ENCODE measurements at regions not wholly inside any gene's neighbourhood (a gene's known extent, or its start where the extent isn't known, plus 50 kb on each side); places are given as distances from the start of the nearest gene placed in this dataset.
A peak's percentile ranks its signal among the peaks of the same experiment; 100 is the strongest.

DNA sequence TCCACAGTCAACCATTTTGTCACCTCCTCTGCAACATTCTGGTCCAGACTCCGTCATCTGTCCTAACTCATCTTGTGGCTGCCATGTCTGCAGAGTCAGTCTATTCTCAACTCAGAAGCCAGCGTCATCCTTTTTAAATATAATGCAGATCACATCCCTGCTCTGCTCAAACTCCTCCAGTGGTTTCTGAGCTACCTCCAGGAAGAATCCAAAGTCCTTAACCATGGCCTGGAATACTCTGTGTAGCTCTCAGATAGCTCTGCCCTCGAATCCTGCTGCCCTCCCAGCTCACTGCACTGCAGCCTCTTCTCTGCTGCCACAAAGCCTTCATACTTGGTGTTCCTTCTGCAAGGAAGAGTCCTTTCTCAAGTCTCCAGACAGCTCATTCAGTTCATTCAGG, 190.8 kb downstream of the FOXO1 start:
- DNase-seq, result no peak

DNA sequence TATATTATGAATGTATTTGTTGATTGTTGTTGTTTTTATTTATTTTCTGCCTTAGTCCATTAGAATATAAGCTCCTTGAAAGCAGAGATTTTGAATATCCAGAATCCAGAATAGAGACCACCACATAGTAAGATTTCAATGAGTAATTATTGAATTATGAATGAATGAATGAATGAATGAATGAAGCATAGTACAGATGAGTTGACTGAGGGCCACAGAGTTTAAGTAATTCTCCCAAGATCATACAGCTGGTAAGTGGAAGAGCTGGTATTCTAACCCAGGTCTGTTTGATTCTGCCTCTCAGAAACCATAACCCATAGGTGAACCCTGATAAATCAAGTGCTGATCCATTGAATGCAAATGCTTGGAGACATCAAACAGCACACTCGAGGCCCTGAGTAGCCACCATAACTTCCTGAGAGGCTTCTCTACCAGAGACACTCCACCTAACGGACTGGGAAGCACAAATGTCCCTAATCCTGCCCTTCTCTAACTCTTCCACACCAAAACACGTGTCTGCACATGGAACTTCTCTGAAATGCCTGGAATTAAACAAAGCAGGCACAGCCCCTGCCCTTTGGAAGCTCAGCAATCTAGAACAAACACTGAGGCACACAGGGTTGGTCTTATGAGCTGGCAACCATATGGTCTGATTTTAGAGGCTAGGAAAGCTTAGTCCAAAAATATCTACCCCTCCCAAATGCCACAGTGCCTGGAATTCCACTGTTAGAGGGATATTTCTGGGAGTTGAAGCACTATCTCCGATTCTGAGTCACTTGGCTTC, 190.1 kb downstream of the FOXO1 start:
- no peak for DNase-seq

DNA sequence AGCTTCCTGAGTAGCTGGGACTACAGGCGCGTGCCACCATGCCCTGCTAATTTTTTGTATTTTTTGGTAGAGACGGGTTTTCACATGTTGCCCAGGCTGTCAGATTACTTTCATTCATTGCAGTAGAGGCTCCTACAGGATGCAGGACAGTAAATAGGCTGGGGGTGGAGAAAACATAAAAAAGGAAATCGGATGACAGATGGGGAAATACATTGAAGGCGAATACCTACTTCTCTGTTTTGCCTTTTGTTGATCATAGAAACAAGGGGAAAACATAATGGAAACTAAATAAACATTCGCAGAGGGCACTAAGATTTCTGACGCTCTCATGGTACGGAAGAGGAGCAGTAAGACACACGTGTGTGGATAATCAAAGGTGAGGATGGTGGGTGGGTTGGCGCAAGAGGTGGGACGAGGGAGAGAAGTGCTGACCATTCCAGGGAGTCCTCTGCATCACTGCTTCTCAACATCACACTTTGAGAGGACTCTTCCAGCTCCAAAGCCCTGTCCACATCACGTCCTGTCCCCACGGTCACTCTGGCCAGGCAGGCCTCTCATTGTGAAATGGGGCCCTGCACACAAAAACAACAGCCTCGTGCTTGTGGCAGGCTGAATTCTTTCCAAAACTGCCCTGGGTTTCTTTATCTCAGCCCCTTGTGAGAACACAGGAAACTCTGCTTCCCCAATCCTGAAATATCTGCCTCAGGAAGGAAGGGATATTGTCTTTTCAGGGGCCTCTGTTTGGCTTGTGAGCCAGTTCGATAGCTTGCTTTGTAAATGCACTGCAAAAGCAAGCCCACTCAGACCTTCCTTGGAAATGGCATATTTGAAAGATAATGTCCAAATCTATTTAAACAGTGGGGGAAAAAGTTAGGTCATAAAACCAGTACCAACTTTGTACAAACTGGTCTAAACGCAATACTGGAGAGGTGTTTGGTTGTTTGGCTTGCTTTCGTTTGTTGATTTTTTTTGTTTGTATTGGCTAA, 188.5 kb downstream of the FOXO1 start:
- no peak for DNase-seq

DNA sequence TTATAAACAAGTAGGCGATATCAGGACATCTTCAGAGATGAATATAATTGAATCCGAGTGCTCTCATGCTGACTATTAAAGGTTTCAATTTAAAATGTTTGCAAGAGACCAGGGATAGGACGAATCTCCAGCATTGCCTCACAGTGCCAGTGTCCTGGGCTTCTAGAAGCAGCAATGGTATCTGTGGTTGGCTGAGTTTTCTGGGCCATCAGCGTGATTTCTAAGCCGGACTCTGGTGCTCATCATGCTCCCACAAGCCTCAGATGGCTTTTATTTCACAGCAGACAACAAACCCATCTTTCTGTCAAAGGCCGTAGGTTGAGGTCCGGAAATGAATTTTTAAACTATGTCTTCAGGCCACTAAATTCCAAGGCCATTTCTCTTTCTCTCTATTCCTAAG, 187.7 kb downstream of the FOXO1 start:
- DNase-seq, result no peak

DNA sequence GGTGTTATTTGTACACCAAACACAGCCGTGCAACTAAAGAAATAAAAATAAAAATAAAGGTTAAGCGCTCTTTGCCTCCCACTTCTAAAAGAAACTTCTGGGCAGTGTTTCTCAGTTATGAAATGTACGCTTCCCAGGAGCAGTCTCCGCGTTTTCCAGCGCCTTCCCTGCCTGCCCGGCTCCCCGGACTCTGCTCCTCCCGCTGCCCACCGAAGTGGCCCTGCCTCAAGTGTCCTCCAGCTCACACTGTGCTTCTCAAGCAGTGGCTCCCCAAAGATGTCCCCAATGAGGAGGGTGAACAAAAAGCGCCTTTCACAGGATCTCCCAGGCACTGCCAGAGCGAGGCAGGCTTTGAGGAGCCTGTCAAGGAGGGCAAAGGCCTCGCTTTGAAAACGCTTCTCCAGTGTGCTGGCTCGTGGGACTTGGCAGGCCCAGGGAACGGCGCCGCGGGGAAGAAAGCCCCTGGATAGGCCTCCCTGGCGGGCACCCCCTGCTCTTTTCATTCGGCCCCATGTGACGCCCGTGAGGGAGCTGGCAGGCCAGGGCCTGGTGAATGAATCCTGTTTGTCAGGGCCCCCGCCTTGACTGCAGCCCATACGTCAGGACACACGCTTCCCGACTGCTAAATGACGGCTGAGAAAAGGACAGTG, 187.1 kb downstream of the FOXO1 start:
- DNase-seq, result no peak

DNA sequence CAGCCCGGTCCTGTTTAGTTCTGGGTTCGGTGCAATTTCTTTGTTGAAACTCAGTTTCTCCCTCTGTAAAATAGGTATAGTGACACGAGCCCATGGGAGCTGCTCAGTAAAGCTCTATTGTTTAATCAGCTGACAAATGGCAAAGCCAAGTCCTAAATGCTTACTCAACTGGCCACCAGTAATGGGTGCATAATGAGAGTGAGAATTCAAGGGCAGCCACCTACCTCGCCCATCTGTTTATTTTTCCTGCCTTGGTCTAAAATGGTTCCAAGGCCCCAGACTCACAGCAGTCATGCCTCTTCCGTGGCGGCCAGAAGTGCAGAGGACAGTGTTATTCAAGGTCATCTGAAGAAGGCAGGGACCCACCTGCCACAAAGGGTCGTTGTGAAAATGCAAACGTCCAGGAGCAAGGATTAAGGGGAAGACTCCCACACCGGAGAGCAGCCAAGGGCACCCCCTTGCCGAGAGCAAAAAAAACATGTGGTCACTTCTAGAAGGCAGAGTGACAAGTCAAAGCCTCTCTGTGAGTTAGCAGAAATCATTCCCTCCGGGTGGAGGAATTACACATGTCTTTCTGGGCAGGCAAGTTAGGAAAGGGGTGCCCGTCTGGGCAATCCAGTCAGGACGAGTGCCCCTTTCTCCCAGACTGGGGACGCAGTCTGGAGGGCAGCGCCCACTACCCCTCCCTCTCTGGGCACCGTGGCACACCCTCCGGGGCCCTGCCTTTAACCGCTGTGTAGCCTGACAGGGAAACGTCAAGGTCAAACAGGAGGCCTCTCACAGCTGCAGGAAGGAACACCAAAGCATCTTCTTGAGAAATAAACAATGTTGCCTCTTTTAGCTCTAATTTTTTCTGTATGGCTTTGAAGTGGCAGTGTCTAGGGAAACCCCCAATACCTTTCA, 186.2 kb downstream of the FOXO1 start:
- no peak for DNase-seq

DNA sequence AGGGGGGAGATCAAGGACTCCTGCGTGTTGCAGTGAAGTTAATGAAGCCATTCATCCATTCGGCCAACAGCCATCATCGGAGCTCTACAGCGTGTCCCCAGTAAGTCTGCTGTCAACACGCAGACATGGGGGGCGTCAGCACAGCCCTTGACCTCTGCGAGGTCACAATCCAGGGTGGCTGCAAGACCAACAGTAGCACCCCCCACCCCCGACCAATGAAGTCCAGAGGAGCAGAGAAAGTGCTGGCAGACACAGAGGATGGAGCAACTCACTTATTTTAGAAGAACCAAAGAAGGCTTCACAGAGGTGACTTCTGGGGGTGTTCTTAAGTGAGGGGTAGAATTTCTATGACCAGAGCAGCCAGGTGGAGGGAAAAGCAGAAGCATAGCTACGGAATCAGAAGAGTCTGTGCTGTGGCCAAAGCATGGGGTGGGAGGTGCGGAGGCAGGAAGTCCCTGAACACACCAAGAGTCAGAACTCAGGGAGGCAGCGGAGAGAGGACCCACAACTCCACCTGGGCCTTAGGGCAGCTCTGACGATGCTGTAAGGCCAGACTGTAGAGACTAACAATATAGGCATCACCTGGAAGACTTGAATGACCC, 185.4 kb downstream of the FOXO1 start:
- DNase-seq, result no peak

DNA sequence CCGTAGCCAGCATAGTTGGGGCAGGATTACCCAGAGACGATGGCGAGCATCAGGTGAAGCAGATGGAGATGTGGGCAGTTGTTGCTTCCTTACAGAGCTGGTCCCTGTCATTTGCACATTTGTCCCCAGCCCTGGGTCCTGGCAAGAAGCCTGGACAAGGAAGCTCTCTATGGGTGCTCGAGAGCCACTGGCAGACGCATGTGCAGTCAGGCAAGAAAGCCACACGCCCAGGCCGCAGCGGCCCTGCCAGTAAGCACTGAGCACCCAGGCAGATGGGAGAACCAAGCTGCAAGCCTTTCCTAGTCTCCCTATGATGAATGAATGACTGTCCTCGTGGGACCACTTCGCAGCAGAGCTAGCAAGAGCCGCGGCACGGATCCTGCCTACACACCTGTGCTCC, 182.8 kb downstream of the FOXO1 start:
- DNase-seq, result peak; percentile 60

DNA sequence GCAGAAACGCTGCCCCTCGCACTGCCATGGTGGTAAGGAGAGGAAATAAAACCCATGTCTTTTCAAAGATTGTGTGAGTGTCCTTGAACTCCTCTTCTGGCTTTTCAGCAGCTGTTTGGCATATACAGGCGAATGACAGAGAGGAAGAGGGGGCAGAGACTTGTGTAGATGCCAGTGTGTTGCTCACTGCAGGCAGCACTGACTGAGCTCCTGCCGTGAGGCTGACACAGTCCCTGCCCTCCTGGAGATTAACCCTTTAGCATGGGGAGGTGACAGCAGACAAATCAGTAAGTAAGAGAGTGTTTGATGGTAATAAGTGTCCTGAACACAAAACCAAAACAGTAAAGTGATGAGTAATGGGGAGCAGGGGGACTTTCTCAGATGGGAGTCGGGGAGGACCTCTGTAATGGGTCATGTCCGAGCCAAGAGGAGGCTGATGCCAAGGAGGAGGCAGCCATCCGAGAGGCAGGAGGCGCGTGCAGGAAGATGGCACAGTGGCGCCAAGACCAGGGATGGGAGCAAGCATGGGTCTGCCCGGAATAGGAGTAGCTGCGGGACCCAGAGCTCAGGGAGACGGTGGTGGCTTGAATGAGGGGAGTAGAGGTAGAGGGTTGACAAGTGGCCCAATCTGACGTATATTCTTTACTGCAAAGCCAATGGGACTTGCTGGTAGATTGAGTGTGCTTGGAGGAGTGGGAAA, 182.2 kb downstream of the FOXO1 start:
- no peak for DNase-seq

DNA sequence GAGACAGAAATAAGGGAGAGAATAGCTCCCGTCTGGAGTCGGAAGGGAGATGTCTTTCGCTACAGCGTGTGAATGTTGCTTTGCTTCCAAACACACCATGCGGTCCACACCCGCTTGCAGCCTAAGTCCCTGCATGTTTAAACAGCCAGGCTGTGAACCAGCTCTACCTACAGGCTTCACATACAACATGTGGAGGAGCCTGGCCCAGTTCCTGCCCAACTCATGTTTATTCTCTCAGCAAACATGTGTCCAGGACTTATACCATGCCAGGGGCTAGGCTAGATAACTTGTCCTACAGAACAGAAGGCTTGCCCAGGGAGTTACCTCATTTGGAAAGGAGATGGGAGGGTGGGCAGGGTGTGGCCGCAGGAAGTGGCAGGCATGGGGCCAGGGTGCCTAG, 181.5 kb downstream of the FOXO1 start:
- no peak for DNase-seq

DNA sequence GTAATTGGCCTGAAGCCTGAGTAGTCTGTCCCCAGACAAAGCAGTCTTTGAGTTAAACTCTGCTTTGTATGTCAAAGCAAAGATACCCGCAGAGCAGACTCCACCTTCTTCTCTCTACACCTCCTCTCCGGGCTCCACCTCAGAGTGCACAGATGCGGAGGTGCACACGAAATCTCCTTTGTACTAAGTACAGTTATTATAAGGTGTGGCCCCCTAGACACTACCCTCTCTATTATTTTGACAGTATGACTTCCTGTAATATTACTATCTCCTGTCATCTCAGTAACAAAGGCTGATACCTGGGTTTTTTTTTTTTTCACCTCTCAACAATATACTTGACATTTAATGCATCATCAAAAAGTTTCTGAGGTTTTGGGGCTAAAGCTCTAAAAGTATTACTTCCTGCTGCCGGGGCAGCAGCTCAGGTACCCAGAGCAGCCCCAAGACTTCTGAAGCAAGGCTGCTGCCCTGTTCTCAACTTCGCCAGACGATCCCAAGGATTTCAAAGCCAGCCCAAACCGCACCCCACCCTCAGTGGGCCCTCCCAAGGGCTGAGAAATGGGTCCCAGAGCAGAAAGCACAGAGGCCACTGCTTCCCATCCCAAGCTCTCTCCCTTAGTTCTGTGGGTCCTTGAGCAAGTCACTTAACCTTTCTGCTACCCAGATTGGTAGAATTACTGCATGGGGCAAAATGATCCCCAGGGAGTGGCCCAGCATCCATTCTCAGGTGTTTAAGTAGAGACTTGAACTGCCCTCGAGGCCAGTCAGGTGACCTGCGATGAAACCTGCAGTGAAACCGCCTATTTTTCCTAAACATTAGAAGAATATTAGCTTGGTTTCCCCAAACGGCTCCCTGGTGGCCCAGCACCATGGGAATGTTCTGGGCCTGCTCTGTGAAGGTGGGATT, 180.6 kb downstream of the FOXO1 start:
- no peak for DNase-seq

DNA sequence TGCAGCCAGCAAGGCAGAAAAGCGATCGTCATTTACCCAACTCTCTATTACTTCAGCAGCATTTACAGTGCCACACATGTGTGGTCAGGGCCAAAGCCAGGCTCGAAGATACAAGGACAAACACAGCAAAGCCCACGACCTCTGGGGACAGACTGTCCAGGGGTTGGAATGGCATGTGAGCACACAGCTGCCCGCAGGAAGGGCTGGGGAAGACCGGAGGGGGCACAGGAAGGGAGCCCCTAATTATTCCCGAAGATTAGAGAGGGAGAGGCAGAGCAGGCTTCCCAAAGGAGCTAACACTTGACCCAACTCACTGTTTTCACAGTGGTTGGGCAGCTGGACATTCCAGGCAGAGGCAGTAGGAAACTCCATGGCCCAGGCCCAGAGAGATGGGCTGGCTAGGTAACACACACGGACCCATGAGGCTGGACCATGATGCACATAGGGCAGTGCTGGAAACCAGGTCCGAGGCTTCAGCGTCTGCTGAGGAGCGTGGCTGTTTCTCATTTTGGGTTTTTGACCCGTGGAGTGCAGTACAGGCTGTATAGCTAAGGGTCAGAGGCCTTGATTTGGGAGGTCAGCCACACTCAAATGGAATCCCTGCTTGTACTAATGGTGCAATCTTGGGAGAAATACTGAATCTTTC, 179.8 kb downstream of the FOXO1 start:
- DNase-seq, result no peak

DNA sequence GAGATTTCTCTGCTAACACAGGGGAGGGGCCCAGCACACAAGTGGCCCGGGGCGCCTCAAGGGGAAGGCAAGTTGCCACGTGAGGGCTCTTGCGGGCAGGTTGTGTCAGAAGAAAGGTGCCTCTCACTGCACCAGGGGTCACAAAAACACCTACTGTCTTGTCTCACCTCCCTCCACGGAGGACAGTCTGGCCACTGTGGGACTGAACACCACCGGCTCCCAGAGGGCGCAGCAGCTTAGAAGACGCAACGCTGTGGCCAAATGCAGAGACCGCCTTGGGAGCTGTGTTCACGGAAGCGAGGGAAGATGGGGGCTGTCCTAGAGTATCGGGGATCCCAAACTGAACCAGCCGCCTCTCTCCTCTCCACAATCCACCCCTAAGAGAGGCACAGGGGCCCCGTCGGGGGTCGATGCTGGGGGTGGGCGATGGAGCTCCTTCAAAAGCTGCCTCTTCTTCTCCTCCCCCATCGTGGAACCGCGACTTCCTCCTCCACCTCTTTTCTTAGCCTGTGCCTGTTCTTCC, 177.5 kb downstream of the FOXO1 start:
- no peak for DNase-seq

DNA sequence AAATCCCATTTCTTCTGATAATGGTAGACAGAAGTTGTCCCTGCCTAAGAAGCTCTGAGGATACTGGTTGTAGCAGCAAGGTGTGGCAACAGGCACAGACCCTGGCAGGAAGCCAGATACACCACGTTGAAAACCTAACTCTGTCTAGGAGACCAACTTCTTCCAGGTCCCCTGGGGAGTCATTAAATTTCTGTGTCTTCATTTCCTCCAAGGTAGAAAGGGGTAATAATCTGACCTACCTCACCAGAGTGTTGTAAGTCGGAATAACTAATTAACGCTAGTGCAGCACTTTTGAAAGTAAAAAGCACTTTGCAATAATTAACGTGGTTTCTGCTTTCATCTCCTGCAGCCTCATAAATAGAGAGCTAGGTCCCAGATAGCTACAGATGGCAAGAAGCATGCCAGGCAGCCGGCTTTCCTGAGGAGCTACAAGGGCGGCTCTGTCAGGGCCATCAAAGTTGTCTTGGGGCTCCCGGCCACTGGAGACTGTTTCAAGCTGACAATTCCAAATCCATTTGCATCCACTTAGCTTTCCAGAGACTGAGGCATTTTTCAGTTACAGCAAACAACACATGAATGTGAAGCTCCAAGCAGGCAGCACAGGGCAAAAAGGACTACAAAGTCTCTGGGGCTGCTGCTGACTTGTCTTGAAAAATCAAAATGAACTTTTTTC, 176.2 kb downstream of the FOXO1 start:
- DNase-seq, result no peak

DNA sequence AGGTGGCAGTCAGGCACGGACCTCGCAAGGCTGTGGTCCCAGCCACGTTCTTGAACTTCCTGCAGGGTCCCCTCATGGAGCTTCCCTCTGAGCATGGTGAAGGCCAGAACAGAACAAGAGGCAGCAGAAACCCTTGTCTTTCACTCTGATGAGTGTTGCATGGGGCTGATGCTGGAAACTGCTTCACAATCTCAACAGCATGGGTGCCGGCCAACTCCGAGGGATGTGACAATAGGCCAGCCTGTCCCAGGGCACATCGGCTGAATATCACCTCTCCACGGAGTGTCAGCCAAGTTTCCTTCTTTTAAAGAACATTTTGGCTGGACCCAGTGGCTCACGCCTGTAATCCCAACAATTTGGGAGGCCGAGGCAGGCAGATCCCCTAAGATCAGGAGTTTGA, 173.9 kb downstream of the FOXO1 start:
- no peak for DNase-seq

DNA sequence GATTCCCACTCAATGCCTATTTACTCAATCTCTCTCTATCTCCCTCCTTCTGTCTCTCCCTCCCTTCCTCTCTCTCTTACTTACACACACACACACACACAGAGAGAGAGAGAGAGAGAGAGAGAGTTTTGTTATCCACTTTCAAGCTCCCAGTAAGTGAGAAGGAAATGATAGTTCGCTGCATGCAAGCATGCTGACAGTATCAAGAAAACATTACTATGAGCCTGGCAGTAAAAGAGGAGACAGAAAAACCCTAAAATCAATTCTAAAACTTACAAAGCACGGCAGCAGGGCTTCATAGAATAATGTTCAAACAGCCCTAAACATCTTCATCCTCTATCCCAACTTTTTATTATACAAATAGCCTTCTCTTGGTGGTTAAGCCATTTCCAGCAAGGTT, 171.9 kb downstream of the FOXO1 start:
- DNase-seq, result no peak

DNA sequence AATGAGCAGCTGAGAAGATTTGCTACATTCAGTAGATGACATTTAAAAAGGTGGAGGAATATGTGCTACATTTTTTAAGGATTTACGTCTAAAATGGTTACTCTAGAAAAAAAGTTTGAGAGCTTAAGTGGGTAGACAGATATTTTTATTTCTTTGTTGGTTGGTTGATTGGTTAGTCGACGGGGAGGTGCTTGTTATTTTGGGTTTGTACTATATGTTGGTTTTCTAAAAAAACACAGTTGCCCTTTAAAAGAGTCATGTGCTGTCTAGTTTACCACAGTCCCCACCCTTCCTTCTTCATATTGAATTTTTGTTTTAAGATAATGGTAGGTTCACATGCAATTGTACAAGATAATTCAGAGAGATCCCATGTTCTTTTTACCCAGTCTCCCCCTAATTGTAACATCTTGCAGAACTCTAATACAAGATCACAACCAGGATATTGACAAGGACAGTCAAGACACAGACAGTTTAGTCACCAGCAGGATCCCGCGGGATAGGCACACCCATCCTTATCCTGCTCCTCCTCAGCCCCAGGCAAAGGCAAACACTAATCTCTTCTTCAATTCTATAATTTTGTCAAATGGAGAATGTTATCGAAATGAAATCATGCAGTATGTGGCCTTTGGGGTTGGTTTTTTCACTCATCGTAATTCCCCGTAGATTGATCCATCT, 171.4 kb downstream of the FOXO1 start:
- no peak for DNase-seq

DNA sequence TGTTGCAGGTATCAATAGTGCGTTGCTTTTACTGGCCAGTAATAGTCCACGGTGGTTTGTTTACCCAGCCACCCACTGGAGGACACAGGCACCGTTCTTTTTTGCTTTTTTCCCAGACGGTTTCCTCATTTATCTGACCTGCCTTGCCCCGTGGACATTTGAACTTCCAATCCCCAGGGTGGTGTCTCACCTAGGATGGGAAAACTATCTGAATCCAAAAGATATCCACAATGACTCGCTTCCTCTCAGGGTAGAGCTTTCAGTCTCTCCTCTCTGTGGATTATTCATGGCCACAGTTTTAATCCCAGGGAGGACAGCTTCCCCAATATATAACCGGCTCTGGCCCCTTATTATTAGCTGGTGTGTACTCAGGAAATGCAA, 170.8 kb downstream of the FOXO1 start:
- no peak for DNase-seq
